ENCODE measurements at regions not wholly inside any gene's neighbourhood (a gene's known extent, or its start where the extent isn't known, plus 50 kb on each side); places are given as distances from the start of the nearest gene placed in this dataset.

DNA sequence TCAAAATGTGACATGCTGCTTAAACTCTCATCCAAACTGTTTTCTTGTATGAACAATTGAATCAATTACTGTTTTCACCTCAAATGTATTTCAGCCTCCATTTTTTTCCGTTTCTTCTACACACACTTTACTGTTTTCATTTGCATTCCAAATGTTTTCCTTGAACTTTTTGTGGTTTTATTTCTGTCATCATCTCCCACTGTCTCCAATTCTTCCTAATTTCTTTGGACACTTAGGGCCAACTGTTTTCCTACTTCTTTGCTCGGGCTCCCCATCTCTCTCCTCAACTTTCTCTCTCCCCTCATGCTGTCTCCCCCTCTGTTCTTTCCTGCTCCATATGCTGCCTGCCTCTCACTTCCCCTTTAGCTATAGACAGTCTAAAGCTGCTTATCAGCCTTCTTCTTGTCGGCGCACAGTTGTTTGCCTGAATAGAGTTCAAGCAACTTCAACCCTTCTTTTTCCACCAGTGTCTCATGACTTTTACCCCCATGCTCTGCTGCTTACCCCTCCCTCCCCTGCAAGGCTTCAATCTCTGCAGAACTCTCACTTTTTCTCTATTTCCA is 443.4 kb downstream of the DTWD2 start:
- TF ChIP-seq POLR2A (IDR thresholded peaks at IDR 0.05) = no peak
- TF ChIP-seq, protein P1, sequence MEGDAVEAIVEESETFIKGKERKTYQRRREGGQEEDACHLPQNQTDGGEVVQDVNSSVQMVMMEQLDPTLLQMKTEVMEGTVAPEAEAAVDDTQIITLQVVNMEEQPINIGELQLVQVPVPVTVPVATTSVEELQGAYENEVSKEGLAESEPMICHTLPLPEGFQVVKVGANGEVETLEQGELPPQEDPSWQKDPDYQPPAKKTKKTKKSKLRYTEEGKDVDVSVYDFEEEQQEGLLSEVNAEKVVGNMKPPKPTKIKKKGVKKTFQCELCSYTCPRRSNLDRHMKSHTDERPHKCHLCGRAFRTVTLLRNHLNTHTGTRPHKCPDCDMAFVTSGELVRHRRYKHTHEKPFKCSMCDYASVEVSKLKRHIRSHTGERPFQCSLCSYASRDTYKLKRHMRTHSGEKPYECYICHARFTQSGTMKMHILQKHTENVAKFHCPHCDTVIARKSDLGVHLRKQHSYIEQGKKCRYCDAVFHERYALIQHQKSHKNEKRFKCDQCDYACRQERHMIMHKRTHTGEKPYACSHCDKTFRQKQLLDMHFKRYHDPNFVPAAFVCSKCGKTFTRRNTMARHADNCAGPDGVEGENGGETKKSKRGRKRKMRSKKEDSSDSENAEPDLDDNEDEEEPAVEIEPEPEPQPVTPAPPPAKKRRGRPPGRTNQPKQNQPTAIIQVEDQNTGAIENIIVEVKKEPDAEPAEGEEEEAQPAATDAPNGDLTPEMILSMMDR (IDR thresholded peaks at IDR 0.05) = no peak

Measured in vagina (tissue), 2 donors.